ENCODE measurements at regions not wholly inside any gene's neighbourhood (a gene's known extent, or its start where the extent isn't known, plus 50 kb on each side); places are given as distances from the start of the nearest gene placed in this dataset.
"Not testable (repeated sequence)": the region's sequence is repeated elsewhere in the genome, so short reads cannot be mapped to it uniquely, and the experiment has no call there.

GRCh38 chr9:13478639-13479038 is 199.1 kb upstream of the MPDZ start:
- no peak for DNase-seq

- peak; percentile 74 for DNase-seq
Observed at GRCh38 chr9:13478160-13478559, 198.7 kb upstream of the MPDZ start.

GRCh38 chr9:13470836-13471235 is 191.3 kb upstream of the MPDZ start:
- DNase-seq, result no peak

- DNase-seq, result no peak
Observed at GRCh38 chr9:13467157-13467556, 187.7 kb upstream of the MPDZ start.

GRCh38 chr9:13461414-13461991 is 182.0 kb upstream of the MPDZ start:
- DNase-seq, result no peak

GRCh38 chr9:13459071-13459470 is 179.6 kb upstream of the MPDZ start:
- DNase-seq, result no peak

GRCh38 chr9:13457795-13458194 is 178.3 kb upstream of the MPDZ start:
- no peak for DNase-seq

GRCh38 chr9:13450723-13451122 is 171.2 kb upstream of the MPDZ start:
- no peak for DNase-seq

GRCh38 chr9:13448482-13448881 is 169.0 kb upstream of the MPDZ start:
- DNase-seq, result no peak

- DNase-seq, result no peak
Observed at GRCh38 chr9:13447843-13448422, 168.4 kb upstream of the MPDZ start.

GRCh38 chr9:13446938-13447842 is 167.7 kb upstream of the MPDZ start:
- peak; percentile 6 for DNase-seq

- DNase-seq, result no peak
Observed at GRCh38 chr9:13446286-13446937, 166.9 kb upstream of the MPDZ start.

- DNase-seq, result peak; percentile 6
Observed at GRCh38 chr9:13445103-13445500, 165.6 kb upstream of the MPDZ start.

GRCh38 chr9:13444245-13445102 is 165.0 kb upstream of the MPDZ start:
- DNase-seq, result no peak

- no peak for DNase-seq
Observed at GRCh38 chr9:13443346-13444244, 164.1 kb upstream of the MPDZ start.

- no peak for DNase-seq
Observed at GRCh38 chr9:13439685-13440476, 160.4 kb upstream of the MPDZ start.

- no peak for DNase-seq
Observed at GRCh38 chr9:13437866-13438265, 158.4 kb upstream of the MPDZ start.

GRCh38 chr9:13436591-13436990 is 157.1 kb upstream of the MPDZ start:
- DNase-seq, result peak; percentile 21

- not testable (repeated sequence) for DNase-seq
Observed at GRCh38 chr9:13433453-13433852, 154.0 kb upstream of the MPDZ start.

- DNase-seq, result no peak
Observed at GRCh38 chr9:13432904-13433303, 153.4 kb upstream of the MPDZ start.

GRCh38 chr9:13431692-13432091 is 152.2 kb upstream of the MPDZ start:
- no peak for DNase-seq

Measured in fibroblast of skin of right biceps (primary cell).